Neural crest cell (in vitro differentiated cells): ENCODE measurements at regions not wholly inside any gene's neighbourhood (a gene's known extent, or its start where the extent isn't known, plus 50 kb on each side); places are given as distances from the start of the nearest gene placed in this dataset.

Experiments
- DNase-seq: peaks from one replicate; pipeline ENCODE4 v3.0.0; 2021; ENCODE audit warnings: low read depth, mixed read lengths, low spot score
- H3K27ac Mint-ChIP-seq: one replicate; pipeline ENCODE4 v1.8.0; 2021; ENCODE audit warnings: mild to moderate bottlenecking, mixed read lengths; ENCODE audit not compliant: unreplicated experiment
- H3K27me3 Mint-ChIP-seq: 2 replicates; pipeline ENCODE4 v1.8.0; 2021; ENCODE audit warnings: low read depth, mild to moderate bottlenecking, mixed read lengths
- H3K36me3 Mint-ChIP-seq: 2 replicates; pipeline ENCODE4 v1.8.0; 2021; ENCODE audit warnings: low read depth, mild to moderate bottlenecking, mixed read lengths
- H3K4me1 Mint-ChIP-seq: 2 replicates; pipeline ENCODE4 v1.8.0; 2021; ENCODE audit warnings: mixed read lengths
- H3K4me3 Mint-ChIP-seq: one replicate; pipeline ENCODE4 v1.8.0; 2021; ENCODE audit warnings: mild to moderate bottlenecking, mixed read lengths
- H3K9me3 Mint-ChIP-seq: 2 replicates; pipeline ENCODE4 v1.8.0; 2021; ENCODE audit warnings: mixed read lengths
- CTCF ChIP-seq: fragments of 200-600 bp; sonication (generic); conservative IDR thresholded peaks from 2 replicates; pipeline ENCODE4 v1.5.0; 2021; ENCODE audit warnings: antibody characterized with exemption, mild to moderate bottlenecking

- no peak for DNase-seq
- Mint-ChIP-seq H3K36me3 (no peaks in the 10 kb centered on the region), H3K4me1 (peaks cover 7% of the 10 kb centered on the region), H3K4me3 (no peak overlapping the region), H3K9me3 (no peaks in the 10 kb centered on the region), H3K27ac (no peak overlapping the region), H3K27me3 (peaks cover 3% of the 10 kb centered on the region)
- TF ChIP-seq CTCF, result no peak
These were observed 141.0 kb downstream of the PTPN11 start for GRCh38 chr12:112559784-112560183.

GRCh38 chr12:112564160-112564784, 145.5 kb downstream of the PTPN11 start:
- TF ChIP-seq CTCF, result peak; percentile 40
- Mint-ChIP-seq H3K27ac (no peak overlapping the region), H3K4me3 (no peak overlapping the region), H3K27me3 (no peaks in the 10 kb centered on the region), H3K4me1 (no peaks in the 10 kb centered on the region), H3K9me3 (no peaks in the 10 kb centered on the region), H3K36me3 (no peaks in the 10 kb centered on the region)
- DNase-seq, result no peak

GRCh38 chr12:112568641-112569040, 149.9 kb downstream of the PTPN11 start:
- H3K4me3 Mint-ChIP-seq, result no peak overlapping the region
- no peaks in the 10 kb centered on the region for H3K9me3 Mint-ChIP-seq
- DNase-seq, result no peak
- peaks cover 19% of the 10 kb centered on the region for H3K27me3 Mint-ChIP-seq
- TF ChIP-seq CTCF, result no peak
- peaks cover 4% of the 10 kb centered on the region for H3K4me1 Mint-ChIP-seq
- H3K36me3 Mint-ChIP-seq, result no peaks in the 10 kb centered on the region
- no peak overlapping the region for H3K27ac Mint-ChIP-seq

GRCh38 chr12:112570096-112570495, 151.3 kb downstream of the PTPN11 start:
- Mint-ChIP-seq H3K9me3 (no peaks in the 10 kb centered on the region), H3K36me3 (no peaks in the 10 kb centered on the region), H3K27me3 (peaks cover 22% of the 10 kb centered on the region), H3K4me3 (no peak overlapping the region), H3K4me1 (peaks cover 4% of the 10 kb centered on the region), H3K27ac (no peak overlapping the region)
- no peak for TF ChIP-seq CTCF
- no peak for DNase-seq

GRCh38 chr12:112573141-112573540, 154.4 kb downstream of the PTPN11 start:
- Mint-ChIP-seq H3K4me3 (no peak overlapping the region), H3K4me1 (peaks cover 23% of the 10 kb centered on the region), H3K27ac (no peak overlapping the region), H3K36me3 (no peaks in the 10 kb centered on the region), H3K9me3 (no peaks in the 10 kb centered on the region), H3K27me3 (peaks cover 38% of the 10 kb centered on the region)
- TF ChIP-seq CTCF, result no peak
- DNase-seq, result no peak
